HepG2 (cell line): ENCODE measurements at regions not wholly inside any gene's neighbourhood (a gene's known extent, or its start where the extent isn't known, plus 50 kb on each side); places are given as distances from the start of the nearest gene placed in this dataset.

Experiments
- CENPX ChIP-seq: sonication (generic); formaldehyde crosslinking; IDR thresholded peaks from 2 replicates; pipeline ENCODE4 v1.9.0; 2021; ENCODE audit warnings: mild to moderate bottlenecking, missing genetic modification reagents, moderate library complexity
- HDAC2 ChIP-seq: sonication (generic); formaldehyde crosslinking; IDR thresholded peaks from 2 replicates; pipeline ENCODE4 v1.4.0; 2020; ENCODE audit warnings: missing genetic modification reagents
- KLF15 ChIP-seq: sonication (generic); formaldehyde crosslinking; IDR thresholded peaks from 2 replicates; pipeline ENCODE4 v1.8.1; 2023; ENCODE audit warnings: borderline replicate concordance, mild to moderate bottlenecking, inconsistent platforms, missing genetic modification reagents, mixed read lengths
- MYNN ChIP-seq: sonication (generic); formaldehyde crosslinking; IDR thresholded peaks from 2 replicates; pipeline ENCODE4 v1.4.0; 2020; ENCODE audit warnings: mild to moderate bottlenecking, low read depth, missing genetic modification reagents
- NCOA2 ChIP-seq: sonication (generic); formaldehyde crosslinking; IDR thresholded peaks from 2 replicates; pipeline ENCODE4 v1.8.0; 2022; ENCODE audit warnings: inconsistent platforms
- SALL2 ChIP-seq: sonication (generic); formaldehyde crosslinking; IDR thresholded peaks from 2 replicates; pipeline ENCODE4 v1.8.1; 2023; ENCODE audit warnings: mild to moderate bottlenecking, missing genetic modification reagents, inconsistent platforms
- SOX13 ChIP-seq, 3 experiments: fragments of 450-650 bp in 1 of 3; sonication (generic) in 1 of 3; formaldehyde crosslinking in 1 of 3; IDR thresholded peaks in 2 of 3; conservative IDR thresholded peaks in 1 of 3; 2 replicates each; pipeline versions ENCODE4 v1.5.0 to v1.6.1; 2016 to 2020; ENCODE audit warnings: antibody characterized with exemption in 1 of 3, mild to moderate bottlenecking in 1 of 3, missing compliant biosample characterization in 1 of 3, missing genetic modification reagents in 1 of 3, moderate library complexity in 1 of 3
- TFAP4 ChIP-seq: sonication (generic); IDR thresholded peaks from 2 replicates; pipeline ENCODE4 v1.6.1; 2016; ENCODE audit warnings: low read depth, borderline replicate concordance
- ZNF17 ChIP-seq: sonication (generic); formaldehyde crosslinking; IDR thresholded peaks from 2 replicates; pipeline ENCODE4 v1.5.0; 2020; ENCODE audit warnings: mild to moderate bottlenecking, missing genetic modification reagents
- ZNF331 ChIP-seq: sonication (generic); formaldehyde crosslinking; IDR thresholded peaks from 2 replicates; pipeline ENCODE4 v1.4.0; 2020; ENCODE audit warnings: missing genetic modification reagents
- ZNF343 ChIP-seq: sonication (generic); formaldehyde crosslinking; IDR thresholded peaks from 2 replicates; pipeline ENCODE4 v1.4.0; 2020; ENCODE audit warnings: mild to moderate bottlenecking, missing genetic modification reagents
- ZNF598 ChIP-seq: sonication (generic); formaldehyde crosslinking; IDR thresholded peaks from 2 replicates; pipeline ENCODE4 v1.5.1; 2020; ENCODE audit warnings: mild to moderate bottlenecking, missing genetic modification reagents, borderline replicate concordance
- ZNF605 ChIP-seq: sonication (generic); formaldehyde crosslinking; IDR thresholded peaks from 2 replicates; pipeline ENCODE4 v1.8.0; 2022; ENCODE audit warnings: mild to moderate bottlenecking, missing genetic modification reagents
- ZNF674 ChIP-seq: sonication (generic); formaldehyde crosslinking; IDR thresholded peaks from 2 replicates; pipeline ENCODE4 v1.5.0; 2020; ENCODE audit warnings: low read depth, mild to moderate bottlenecking, missing genetic modification reagents

GRCh38 chr4:138097912-138098600 lies 144.1 kb downstream of the SLC7A11 start (continued):
- no peak for TF ChIP-seq ZNF343 (CRISPR knock-in tag)
- TF ChIP-seq TFAP4 = peak; percentile 42; the same call in 1 of the 2 replicates
- peak; percentile 51; the same call in 1 of the 2 replicates for TF ChIP-seq HDAC2 (CRISPR knock-in tag)
- TF ChIP-seq ZNF331 (CRISPR knock-in tag) = peak; percentile 15; the same call in 1 of the 2 replicates
- no peak for TF ChIP-seq KLF15 (CRISPR knock-in tag)
- no peak for TF ChIP-seq SOX13 (IDR thresholded peaks at IDR 0.05)
- peak in 1 of 2 experiments; percentile 68; a peak in 2 of 4 replicates for TF ChIP-seq SOX13 (CRISPR knock-in tag; conservative IDR thresholded peaks at IDR 0.05 in 1 of 2, IDR thresholded peaks at IDR 0.05 in 1 of 2)
- no peak for TF ChIP-seq SALL2 (CRISPR knock-in tag)
- no peak for TF ChIP-seq ZNF605 (CRISPR knock-in tag)
- no peak for TF ChIP-seq ZNF17
- TF ChIP-seq NCOA2 (CRISPR knock-in tag) = peak; percentile 38; the same call in 1 of the 2 replicates
- TF ChIP-seq ZNF598 (CRISPR knock-in tag) = no peak
- no peak for TF ChIP-seq CENPX (CRISPR knock-in tag)
- TF ChIP-seq ZNF674 = no peak
- TF ChIP-seq MYNN (CRISPR knock-in tag) = no peak
- TF ChIP-seq, all 625 proteins: peak for 49
